Stimulated activated CD4-positive, alpha-beta T cell treated with anti-CD3 and anti-CD28 coated beads, Interleukin-15, amount 100 ng/mL, for 1 hour (primary cell): ENCODE measurements at regions not wholly inside any gene's neighbourhood (a gene's known extent, or its start where the extent isn't known, plus 50 kb on each side); places are given as distances from the start of the nearest gene placed in this dataset.
"Not testable (repeated sequence)": the region's sequence is repeated elsewhere in the genome, so short reads cannot be mapped to it uniquely, and the experiment has no call there.

Experiments used
- DNase-seq, 2 donors: peaks; one replicate each; pipeline ENCODE4 v3.0.0-alpha.2; 2020; ENCODE audit warnings: low read depth in 1 of 2, low spot score in 1 of 2

GRCh38 chr7:21305455-21306235 is 122.2 kb upstream of the SP4 start:
- DNase-seq: no peak

- DNase-seq: no peak
Measured at GRCh38 chr7:21314954-21315353, 112.9 kb upstream of the SP4 start.

- no peak for DNase-seq
Measured at GRCh38 chr7:21317966-21318915, 109.6 kb upstream of the SP4 start.

GRCh38 chr7:21318916-21319270 is 109.0 kb upstream of the SP4 start:
- DNase-seq: no peak

GRCh38 chr7:21326241-21326640 is 101.6 kb upstream of the SP4 start:
- DNase-seq: no peak

- DNase-seq: no peak
Measured at GRCh38 chr7:21326921-21327320, 101.0 kb upstream of the SP4 start.

- no peak for DNase-seq
Measured at GRCh38 chr7:21327422-21328409, 100.2 kb upstream of the SP4 start.

- no peak for DNase-seq
Measured at GRCh38 chr7:21330462-21331178, 97.3 kb upstream of the SP4 start.

GRCh38 chr7:21334906-21335305 is 93.0 kb upstream of the SP4 start:
- DNase-seq: no peak

GRCh38 chr7:21336743-21337142 is 91.1 kb upstream of the SP4 start:
- DNase-seq: no peak

GRCh38 chr7:21338728-21339164 is 89.1 kb upstream of the SP4 start:
- DNase-seq: peak; percentile 0 to 21

- DNase-seq: not testable (repeated sequence)
Measured at GRCh38 chr7:21344900-21345299, 83.0 kb upstream of the SP4 start.

GRCh38 chr7:21345361-21345760 is 82.5 kb upstream of the SP4 start:
- DNase-seq: no peak

- no peak for DNase-seq
Measured at GRCh38 chr7:21346297-21346696, 81.6 kb upstream of the SP4 start.

- no peak for DNase-seq
Measured at GRCh38 chr7:21352540-21353387, 75.1 kb upstream of the SP4 start.

- DNase-seq: no peak
Measured at GRCh38 chr7:21353388-21353780, 74.5 kb upstream of the SP4 start.

GRCh38 chr7:21354284-21354683 is 73.6 kb upstream of the SP4 start:
- no peak for DNase-seq

- peak in 1 of 2 donors; percentile 3 for DNase-seq
Measured at GRCh38 chr7:21355406-21355874, 72.4 kb upstream of the SP4 start.

- DNase-seq: no peak
Measured at GRCh38 chr7:21356616-21357015, 71.3 kb upstream of the SP4 start.
